ENCODE measurements at regions not wholly inside any gene's neighbourhood (a gene's known extent, or its start where the extent isn't known, plus 50 kb on each side); places are given as distances from the start of the nearest gene placed in this dataset.

GRCh38 chr12:90355711-90356355 lies 599.1 kb downstream of the CCER1 start:
- TF ChIP-seq CTCF (IDR thresholded peaks at IDR 0.05) (no peak), POLR2A (IDR thresholded peaks at IDR 0.05) (no peak)

Measured in heart left ventricle (tissue), 13 donors.